IMR-90 (cell line): ENCODE measurements at regions not wholly inside any gene's neighbourhood (a gene's known extent, or its start where the extent isn't known, plus 50 kb on each side); places are given as distances from the start of the nearest gene placed in this dataset.

Experiments
- CEBPB ChIP-seq: IDR thresholded peaks from 2 replicates; pipeline ENCODE4 v1.6.1; 2012; ENCODE audit warnings: low read depth, low read length, improper control_type of control experiment
- CHD1 ChIP-seq: IDR thresholded peaks from 2 replicates; pipeline ENCODE4 v1.6.1; 2012; ENCODE audit warnings: low read depth, low read length, improper control_type of control experiment
- FOS ChIP-seq: fragments of 150-350 bp; IDR thresholded peaks from 2 replicates; pipeline ENCODE4 v1.6.1; 2016; ENCODE audit warnings: low read depth, low read length
- MAFK ChIP-seq: IDR thresholded peaks from 2 replicates; pipeline ENCODE4 v1.6.1; 2012; ENCODE audit warnings: low read depth, low read length, improper control_type of control experiment
- POLR2A ChIP-seq: IDR thresholded peaks from 2 replicates; pipeline ENCODE4 v1.6.1; 2012; ENCODE audit warnings: mild to moderate bottlenecking, low read depth, low read length
- RAD21 ChIP-seq: IDR thresholded peaks from 2 replicates; pipeline ENCODE4 v1.6.1; 2012; ENCODE audit warnings: low read length, improper control_type of control experiment
- RCOR1 ChIP-seq: IDR thresholded peaks from 2 replicates; pipeline ENCODE4 v1.6.1; 2012; ENCODE audit warnings: mild to moderate bottlenecking, low read length, improper control_type of control experiment; ENCODE audit not compliant: insufficient replicate concordance
- RFX5 ChIP-seq: IDR thresholded peaks from 2 replicates; pipeline ENCODE4 v1.8.0; 2012; ENCODE audit warnings: low read depth, mild to moderate bottlenecking, low read length, moderate library complexity
- TF ChIP-seq, protein P1 (sequence below): conservative IDR thresholded peaks from 2 replicates; pipeline ENCODE4 v1.5.1; 2012; ENCODE audit warnings: mild to moderate bottlenecking, low read depth, low read length, improper control_type of control experiment
- TF ChIP-seq, protein P2 (sequence below): fragments of 150-350 bp; IDR thresholded peaks from 2 replicates; pipeline ENCODE4 v1.6.1; 2016; ENCODE audit warnings: low read depth, mild to moderate bottlenecking, low read length, moderate library complexity, borderline replicate concordance

DNA sequence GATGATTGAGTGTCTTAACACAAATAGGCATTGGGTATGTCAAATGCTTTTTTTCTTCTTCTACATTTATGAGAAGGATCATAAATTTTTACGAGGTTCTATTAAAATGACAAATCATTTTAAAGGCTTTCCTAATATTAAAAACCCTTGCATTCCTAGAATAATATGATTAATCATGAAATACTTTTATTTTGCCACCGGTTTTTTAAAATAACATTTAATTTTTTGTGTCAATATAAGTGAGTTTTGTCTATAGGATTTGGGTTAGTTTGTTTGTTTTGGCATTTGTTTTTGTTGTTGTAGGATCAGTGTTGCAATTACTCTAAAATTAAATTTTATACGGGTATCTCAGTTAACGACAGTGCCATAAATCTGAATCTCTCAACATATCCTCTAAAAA, 169.7 kb upstream of the STK26 start:
- TF ChIP-seq, protein P1, sequence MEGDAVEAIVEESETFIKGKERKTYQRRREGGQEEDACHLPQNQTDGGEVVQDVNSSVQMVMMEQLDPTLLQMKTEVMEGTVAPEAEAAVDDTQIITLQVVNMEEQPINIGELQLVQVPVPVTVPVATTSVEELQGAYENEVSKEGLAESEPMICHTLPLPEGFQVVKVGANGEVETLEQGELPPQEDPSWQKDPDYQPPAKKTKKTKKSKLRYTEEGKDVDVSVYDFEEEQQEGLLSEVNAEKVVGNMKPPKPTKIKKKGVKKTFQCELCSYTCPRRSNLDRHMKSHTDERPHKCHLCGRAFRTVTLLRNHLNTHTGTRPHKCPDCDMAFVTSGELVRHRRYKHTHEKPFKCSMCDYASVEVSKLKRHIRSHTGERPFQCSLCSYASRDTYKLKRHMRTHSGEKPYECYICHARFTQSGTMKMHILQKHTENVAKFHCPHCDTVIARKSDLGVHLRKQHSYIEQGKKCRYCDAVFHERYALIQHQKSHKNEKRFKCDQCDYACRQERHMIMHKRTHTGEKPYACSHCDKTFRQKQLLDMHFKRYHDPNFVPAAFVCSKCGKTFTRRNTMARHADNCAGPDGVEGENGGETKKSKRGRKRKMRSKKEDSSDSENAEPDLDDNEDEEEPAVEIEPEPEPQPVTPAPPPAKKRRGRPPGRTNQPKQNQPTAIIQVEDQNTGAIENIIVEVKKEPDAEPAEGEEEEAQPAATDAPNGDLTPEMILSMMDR = no peak
- TF ChIP-seq POLR2A (no peak), CHD1 (no peak), RFX5 (no peak), RCOR1 (no peak), FOS (no peak), MAFK (no peak), RAD21 (no peak), CEBPB (no peak)
- TF ChIP-seq, protein P2, sequence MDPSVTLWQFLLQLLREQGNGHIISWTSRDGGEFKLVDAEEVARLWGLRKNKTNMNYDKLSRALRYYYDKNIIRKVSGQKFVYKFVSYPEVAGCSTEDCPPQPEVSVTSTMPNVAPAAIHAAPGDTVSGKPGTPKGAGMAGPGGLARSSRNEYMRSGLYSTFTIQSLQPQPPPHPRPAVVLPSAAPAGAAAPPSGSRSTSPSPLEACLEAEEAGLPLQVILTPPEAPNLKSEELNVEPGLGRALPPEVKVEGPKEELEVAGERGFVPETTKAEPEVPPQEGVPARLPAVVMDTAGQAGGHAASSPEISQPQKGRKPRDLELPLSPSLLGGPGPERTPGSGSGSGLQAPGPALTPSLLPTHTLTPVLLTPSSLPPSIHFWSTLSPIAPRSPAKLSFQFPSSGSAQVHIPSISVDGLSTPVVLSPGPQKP = no peak
